Stimulated activated naive CD8-positive, alpha-beta T cell treated with anti-CD3 and anti-CD28 coated beads, Interleukin-15, amount 100 ng/mL, for 72 hours (primary cell): ENCODE measurements at regions not wholly inside any gene's neighbourhood (a gene's known extent, or its start where the extent isn't known, plus 50 kb on each side); places are given as distances from the start of the nearest gene placed in this dataset.

Experiments
- ATAC-seq: fragments of 150-1000 bp; cut with Tn5 transposase; 2 replicates; pipeline ENCODE4 v1.10.0; 2021; ENCODE audit warnings: mild to moderate bottlenecking, moderate library complexity
- DNase-seq, 2 donors: peaks; one replicate each; pipeline ENCODE4 v3.0.0; 2021 to 2022
- H3K27ac Mint-ChIP-seq, 2 donors: one replicate each; pipeline ENCODE4 v1.8.0; 2022; ENCODE audit warnings: mild to moderate bottlenecking in 2 of 2, mixed read lengths in 2 of 2, moderate library complexity in 2 of 2
- H3K27me3 Mint-ChIP-seq: one replicate; pipeline ENCODE4 v1.8.0; 2022; ENCODE audit warnings: mixed read lengths
- H3K4me1 Mint-ChIP-seq: one replicate; pipeline ENCODE4 v1.8.0; 2022; ENCODE audit warnings: mild to moderate bottlenecking, mixed read lengths
- H3K4me3 Mint-ChIP-seq, 2 donors: one replicate each; pipeline ENCODE4 v1.8.0; 2022; ENCODE audit warnings: mild to moderate bottlenecking in 2 of 2, mixed read lengths in 2 of 2, moderate library complexity in 1 of 2
- H3K9me3 Mint-ChIP-seq, 2 donors: one replicate each; pipeline ENCODE4 v1.8.0; 2022; ENCODE audit warnings: mixed read lengths in 2 of 2

GRCh38 chr2:58971511-58972360 lies 730.6 kb upstream of the FANCL start:
- H3K4me3 Mint-ChIP-seq = no peak overlapping the region
- no peak overlapping the region for H3K27ac Mint-ChIP-seq
- no peak for DNase-seq
- no peaks in the 10 kb centered on the region for H3K9me3 Mint-ChIP-seq
- no peaks in the 10 kb centered on the region for H3K27me3 Mint-ChIP-seq
- ATAC-seq = no peak
- H3K4me1 Mint-ChIP-seq = no peaks in the 10 kb centered on the region

- no peak overlapping the region for H3K27ac Mint-ChIP-seq
- ATAC-seq (no peak), DNase-seq (no peak)
- no peaks in the 10 kb centered on the region for H3K4me1 Mint-ChIP-seq
- H3K4me3 Mint-ChIP-seq = no peak overlapping the region
- H3K9me3 Mint-ChIP-seq = no peaks in the 10 kb centered on the region
- no peaks in the 10 kb centered on the region for H3K27me3 Mint-ChIP-seq
These were observed 729.2 kb upstream of the FANCL start for GRCh38 chr2:58970365-58970764.

GRCh38 chr2:58968885-58969284 lies 727.8 kb upstream of the FANCL start:
- H3K4me1 Mint-ChIP-seq = no peaks in the 10 kb centered on the region
- H3K27me3 Mint-ChIP-seq = no peaks in the 10 kb centered on the region
- DNase-seq = no peak
- no peaks in the 10 kb centered on the region for H3K9me3 Mint-ChIP-seq
- no peak overlapping the region for H3K4me3 Mint-ChIP-seq
- no peak overlapping the region for H3K27ac Mint-ChIP-seq
- no peak for ATAC-seq

DNA sequence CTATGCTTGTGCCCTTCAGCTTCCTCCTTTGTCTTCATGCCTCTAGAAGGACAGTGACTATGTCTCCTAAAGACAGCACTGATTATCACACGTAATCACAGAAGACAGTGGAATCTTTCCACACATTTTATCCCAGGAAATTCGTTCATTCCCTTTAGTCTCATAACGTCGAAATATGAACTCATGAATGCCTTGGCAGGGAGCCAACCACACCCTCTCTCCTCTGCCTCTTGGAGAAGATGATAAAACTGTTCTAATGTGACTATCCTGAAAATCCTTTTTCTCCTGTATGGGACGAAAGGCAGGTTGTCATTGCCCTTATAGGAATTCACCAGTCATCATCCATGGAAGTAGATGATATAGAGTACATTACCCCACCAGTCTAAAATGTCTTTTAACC lies 726.6 kb upstream of the FANCL start:
- Mint-ChIP-seq H3K27ac (no peak overlapping the region), H3K27me3 (no peaks in the 10 kb centered on the region), H3K4me1 (no peaks in the 10 kb centered on the region), H3K9me3 (no peaks in the 10 kb centered on the region), H3K4me3 (no peak overlapping the region)
- DNase-seq (no peak), ATAC-seq (no peak)

- Mint-ChIP-seq H3K4me3 (no peak overlapping the region), H3K4me1 (no peaks in the 10 kb centered on the region), H3K27me3 (no peaks in the 10 kb centered on the region), H3K9me3 (no peaks in the 10 kb centered on the region), H3K27ac (no peak overlapping the region)
- DNase-seq (no peak), ATAC-seq (no peak)
These were observed 724.5 kb upstream of the FANCL start for GRCh38 chr2:58965602-58966001.

GRCh38 chr2:58959996-58960395 lies 718.9 kb upstream of the FANCL start:
- Mint-ChIP-seq H3K9me3 (no peaks in the 10 kb centered on the region), H3K4me3 (no peak overlapping the region), H3K4me1 (no peaks in the 10 kb centered on the region), H3K27me3 (no peaks in the 10 kb centered on the region), H3K27ac (no peak overlapping the region)
- ATAC-seq (no peak), DNase-seq (no peak)

- H3K27me3 Mint-ChIP-seq = no peaks in the 10 kb centered on the region
- ATAC-seq (no peak), DNase-seq (no peak)
- no peaks in the 10 kb centered on the region for H3K4me1 Mint-ChIP-seq
- no peak overlapping the region for H3K4me3 Mint-ChIP-seq
- H3K9me3 Mint-ChIP-seq = no peaks in the 10 kb centered on the region
- no peak overlapping the region for H3K27ac Mint-ChIP-seq
These were observed 716.2 kb upstream of the FANCL start for GRCh38 chr2:58957188-58957840.

GRCh38 chr2:58954880-58955385 lies 713.8 kb upstream of the FANCL start:
- H3K27me3 Mint-ChIP-seq = no peaks in the 10 kb centered on the region
- no peak for ATAC-seq

GRCh38 chr2:58951722-58952121 lies 710.6 kb upstream of the FANCL start:
- DNase-seq (no peak), ATAC-seq (no peak)
- Mint-ChIP-seq H3K27ac (no peak overlapping the region), H3K27me3 (no peaks in the 10 kb centered on the region), H3K4me1 (no peaks in the 10 kb centered on the region), H3K4me3 (no peak overlapping the region), H3K9me3 (no peaks in the 10 kb centered on the region)

More at GRCh38 chr2:58954880-58955385, 713.8 kb upstream of the FANCL start:
- DNase-seq = no peak
- no peak overlapping the region for H3K27ac Mint-ChIP-seq
- no peak overlapping the region for H3K4me3 Mint-ChIP-seq
- no peaks in the 10 kb centered on the region for H3K4me1 Mint-ChIP-seq
- H3K9me3 Mint-ChIP-seq = no peaks in the 10 kb centered on the region

- Mint-ChIP-seq H3K4me3 (no peak overlapping the region), H3K4me1 (no peaks in the 10 kb centered on the region), H3K27ac (no peak overlapping the region), H3K9me3 (peaks cover 0 to 1% of the 10 kb centered on the region in 2 donors), H3K27me3 (no peaks in the 10 kb centered on the region)
- DNase-seq = no peak
- no peak for ATAC-seq
These were observed 709.8 kb upstream of the FANCL start for GRCh38 chr2:58950795-58951462.

GRCh38 chr2:58939388-58939787 lies 698.3 kb upstream of the FANCL start:
- no peaks in the 10 kb centered on the region for H3K4me1 Mint-ChIP-seq
- H3K9me3 Mint-ChIP-seq = peaks cover 11 to 16% of the 10 kb centered on the region in 2 donors
- ATAC-seq (no peak), DNase-seq (no peak)
- no peak overlapping the region for H3K27ac Mint-ChIP-seq
- H3K4me3 Mint-ChIP-seq = no peak overlapping the region
- no peaks in the 10 kb centered on the region for H3K27me3 Mint-ChIP-seq

GRCh38 chr2:58938988-58939387 lies 697.9 kb upstream of the FANCL start:
- no peak for ATAC-seq
- no peak for DNase-seq
- Mint-ChIP-seq H3K4me3 (no peak overlapping the region), H3K27ac (no peak overlapping the region), H3K27me3 (no peaks in the 10 kb centered on the region), H3K9me3 (peaks cover 7 to 13% of the 10 kb centered on the region in 2 donors), H3K4me1 (no peaks in the 10 kb centered on the region)

DNA sequence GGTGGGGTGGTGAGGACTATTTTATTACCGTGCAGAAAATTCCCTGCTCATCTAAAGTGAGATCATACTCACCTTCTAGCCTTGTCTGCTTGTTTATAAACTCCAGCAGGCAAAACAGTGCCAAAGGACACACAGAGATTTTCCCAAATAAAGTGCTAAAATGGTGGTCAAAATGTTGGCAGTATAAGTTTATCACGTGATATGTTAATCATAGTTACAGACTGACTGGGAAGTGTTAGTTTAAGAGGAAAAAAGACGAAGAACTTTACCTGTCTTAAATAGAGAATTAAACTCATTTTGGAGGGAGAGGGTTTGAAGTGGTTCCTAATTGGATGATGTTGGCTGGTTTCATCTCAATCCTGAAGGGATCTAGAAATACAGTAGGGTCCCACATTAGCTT lies 691.7 kb upstream of the FANCL start:
- no peaks in the 10 kb centered on the region for H3K9me3 Mint-ChIP-seq
- no peaks in the 10 kb centered on the region for H3K4me1 Mint-ChIP-seq
- no peak for ATAC-seq
- no peak overlapping the region for H3K4me3 Mint-ChIP-seq
- DNase-seq = no peak
- no peak overlapping the region for H3K27ac Mint-ChIP-seq
- H3K27me3 Mint-ChIP-seq = no peaks in the 10 kb centered on the region

DNA sequence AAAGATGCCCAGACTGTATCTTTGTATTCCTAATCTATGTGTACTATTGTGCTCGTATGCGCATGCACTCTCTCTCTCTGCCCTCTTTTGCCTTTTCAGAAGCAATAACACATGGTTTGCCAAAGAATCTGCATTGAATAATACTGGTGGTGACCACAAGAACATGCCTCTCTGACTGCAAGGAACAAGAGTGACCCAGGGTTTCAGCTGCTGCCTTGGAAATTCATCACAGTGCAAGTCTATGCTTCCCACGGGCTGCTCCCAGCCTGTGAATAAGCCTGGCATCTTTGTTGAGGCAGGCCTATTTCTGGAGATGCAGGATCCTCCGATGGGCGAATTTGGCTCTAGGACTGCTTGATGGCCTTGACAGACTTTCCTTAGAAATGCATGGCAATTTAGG lies 689.4 kb upstream of the FANCL start:
- no peaks in the 10 kb centered on the region for H3K9me3 Mint-ChIP-seq
- H3K4me1 Mint-ChIP-seq = no peaks in the 10 kb centered on the region
- no peak overlapping the region for H3K27ac Mint-ChIP-seq
- no peak overlapping the region for H3K4me3 Mint-ChIP-seq
- H3K27me3 Mint-ChIP-seq = no peaks in the 10 kb centered on the region
- no peak for ATAC-seq
- no peak for DNase-seq

- H3K27ac Mint-ChIP-seq = no peak overlapping the region
- no peaks in the 10 kb centered on the region for H3K9me3 Mint-ChIP-seq
- no peaks in the 10 kb centered on the region for H3K4me1 Mint-ChIP-seq
- no peak for ATAC-seq
- no peak overlapping the region for H3K4me3 Mint-ChIP-seq
- DNase-seq = no peak
- no peaks in the 10 kb centered on the region for H3K27me3 Mint-ChIP-seq
These were observed 687.8 kb upstream of the FANCL start for GRCh38 chr2:58928973-58929372.

DNA sequence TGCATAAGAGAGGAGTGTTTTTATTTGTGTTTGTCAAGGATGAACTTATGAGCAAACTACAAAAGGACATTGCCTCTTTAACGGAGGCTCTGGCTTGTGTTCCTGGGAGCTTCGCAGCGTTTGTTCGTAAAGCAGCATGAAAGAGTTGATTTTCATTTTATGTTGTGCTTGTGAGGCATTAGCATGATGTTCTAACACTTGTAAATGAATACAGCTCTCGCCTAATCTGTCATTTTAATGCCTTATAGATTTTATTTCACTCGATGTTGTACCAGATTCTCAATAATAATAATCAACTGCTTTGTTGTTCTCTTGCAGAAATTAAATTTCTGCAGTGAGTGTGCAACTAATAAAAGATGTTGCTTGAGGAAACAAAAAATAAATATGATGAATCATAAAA lies 687.3 kb upstream of the FANCL start:
- no peaks in the 10 kb centered on the region for H3K4me1 Mint-ChIP-seq
- H3K27me3 Mint-ChIP-seq = no peaks in the 10 kb centered on the region
- DNase-seq (no peak), ATAC-seq (no peak)
- H3K4me3 Mint-ChIP-seq = no peak overlapping the region
- no peak overlapping the region for H3K27ac Mint-ChIP-seq
- no peaks in the 10 kb centered on the region for H3K9me3 Mint-ChIP-seq
